Neural cell (in vitro differentiated cells): ENCODE measurements at regions not wholly inside any gene's neighbourhood (a gene's known extent, or its start where the extent isn't known, plus 50 kb on each side); places are given as distances from the start of the nearest gene placed in this dataset.

Experiments
- EP300 ChIP-seq: fragments of 450-650 bp; conservative IDR thresholded peaks from 2 replicates; pipeline ENCODE4 v1.6.1; 2014; ENCODE audit warnings: antibody characterized with exemption, mild to moderate bottlenecking, moderate library complexity; ENCODE audit not compliant: poor library complexity, severe bottlenecking
- EZH2 ChIP-seq: fragments of 200-600, 300-800 bp; shearing (Covaris generic), sonication (generic); IDR thresholded peaks from 2 replicates; pipeline ENCODE4 v1.6.1; 2014; ENCODE audit warnings: antibody characterized with exemption, low read length, borderline replicate concordance, mild to moderate bottlenecking; ENCODE audit not compliant: insufficient read depth, poor library complexity, severe bottlenecking
- MXI1 ChIP-seq: fragments of 450-650 bp; conservative IDR thresholded peaks from 2 replicates; pipeline ENCODE4 v1.6.1; 2014; ENCODE audit warnings: antibody characterized with exemption, mild to moderate bottlenecking; ENCODE audit not compliant: poor library complexity, severe bottlenecking
- POLR2AphosphoS5 ChIP-seq: IDR thresholded peaks from 2 replicates; pipeline ENCODE4 v1.6.1; 2012
- RAD21 ChIP-seq: fragments of 450-650 bp; conservative IDR thresholded peaks from 2 replicates; pipeline ENCODE4 v1.6.1; 2014; ENCODE audit warnings: antibody characterized with exemption, mild to moderate bottlenecking, moderate library complexity
- SMC3 ChIP-seq: fragments of 450-650 bp; conservative IDR thresholded peaks from 2 replicates; pipeline ENCODE4 v1.6.1; 2014; ENCODE audit warnings: antibody characterized with exemption, mild to moderate bottlenecking, moderate library complexity; ENCODE audit not compliant: poor library complexity
- TAF1 ChIP-seq: IDR thresholded peaks from 2 replicates; pipeline ENCODE4 v1.6.1; 2012; ENCODE audit warnings: low read depth
- TF ChIP-seq, protein P1 (sequence below): fragments of 450-650 bp; IDR thresholded peaks from 2 replicates; pipeline ENCODE4 v1.5.1; 2014; ENCODE audit warnings: antibody characterized with exemption, mild to moderate bottlenecking, moderate library complexity; ENCODE audit not compliant: poor library complexity, severe bottlenecking
- TF ChIP-seq, protein P2 (sequence below): IDR thresholded peaks from 2 replicates; pipeline ENCODE4 v1.6.1; 2012; ENCODE audit warnings: borderline replicate concordance

DNA sequence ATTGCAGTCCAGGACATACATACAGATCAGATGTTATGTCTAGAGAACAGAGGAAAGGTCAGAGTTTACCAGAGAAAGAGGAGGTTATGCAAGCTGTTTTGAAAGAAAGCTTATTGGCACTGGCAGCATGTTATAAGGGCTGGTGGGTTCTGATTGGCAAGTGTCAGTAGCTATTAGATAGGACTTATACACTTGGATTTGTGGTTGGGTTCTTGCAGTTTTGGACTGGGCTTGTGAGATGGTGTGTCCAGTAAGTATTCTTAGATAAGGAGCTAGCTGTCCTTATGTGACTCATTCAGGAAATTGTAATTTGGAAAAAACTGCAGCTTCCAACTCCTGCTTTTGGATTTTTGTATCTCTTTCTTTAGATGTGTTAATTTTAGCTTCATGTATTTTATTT is 130.7 kb upstream of the NAMPT start:
- no peak for TF ChIP-seq POLR2AphosphoS5
- TF ChIP-seq EP300 = no peak
- TF ChIP-seq, protein P1, sequence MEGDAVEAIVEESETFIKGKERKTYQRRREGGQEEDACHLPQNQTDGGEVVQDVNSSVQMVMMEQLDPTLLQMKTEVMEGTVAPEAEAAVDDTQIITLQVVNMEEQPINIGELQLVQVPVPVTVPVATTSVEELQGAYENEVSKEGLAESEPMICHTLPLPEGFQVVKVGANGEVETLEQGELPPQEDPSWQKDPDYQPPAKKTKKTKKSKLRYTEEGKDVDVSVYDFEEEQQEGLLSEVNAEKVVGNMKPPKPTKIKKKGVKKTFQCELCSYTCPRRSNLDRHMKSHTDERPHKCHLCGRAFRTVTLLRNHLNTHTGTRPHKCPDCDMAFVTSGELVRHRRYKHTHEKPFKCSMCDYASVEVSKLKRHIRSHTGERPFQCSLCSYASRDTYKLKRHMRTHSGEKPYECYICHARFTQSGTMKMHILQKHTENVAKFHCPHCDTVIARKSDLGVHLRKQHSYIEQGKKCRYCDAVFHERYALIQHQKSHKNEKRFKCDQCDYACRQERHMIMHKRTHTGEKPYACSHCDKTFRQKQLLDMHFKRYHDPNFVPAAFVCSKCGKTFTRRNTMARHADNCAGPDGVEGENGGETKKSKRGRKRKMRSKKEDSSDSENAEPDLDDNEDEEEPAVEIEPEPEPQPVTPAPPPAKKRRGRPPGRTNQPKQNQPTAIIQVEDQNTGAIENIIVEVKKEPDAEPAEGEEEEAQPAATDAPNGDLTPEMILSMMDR = no peak
- no peak for TF ChIP-seq RAD21
- TF ChIP-seq EZH2 = no peak
- TF ChIP-seq MXI1 = no peak
- no peak for TF ChIP-seq TAF1
- no peak for TF ChIP-seq SMC3
- TF ChIP-seq, protein P2, sequence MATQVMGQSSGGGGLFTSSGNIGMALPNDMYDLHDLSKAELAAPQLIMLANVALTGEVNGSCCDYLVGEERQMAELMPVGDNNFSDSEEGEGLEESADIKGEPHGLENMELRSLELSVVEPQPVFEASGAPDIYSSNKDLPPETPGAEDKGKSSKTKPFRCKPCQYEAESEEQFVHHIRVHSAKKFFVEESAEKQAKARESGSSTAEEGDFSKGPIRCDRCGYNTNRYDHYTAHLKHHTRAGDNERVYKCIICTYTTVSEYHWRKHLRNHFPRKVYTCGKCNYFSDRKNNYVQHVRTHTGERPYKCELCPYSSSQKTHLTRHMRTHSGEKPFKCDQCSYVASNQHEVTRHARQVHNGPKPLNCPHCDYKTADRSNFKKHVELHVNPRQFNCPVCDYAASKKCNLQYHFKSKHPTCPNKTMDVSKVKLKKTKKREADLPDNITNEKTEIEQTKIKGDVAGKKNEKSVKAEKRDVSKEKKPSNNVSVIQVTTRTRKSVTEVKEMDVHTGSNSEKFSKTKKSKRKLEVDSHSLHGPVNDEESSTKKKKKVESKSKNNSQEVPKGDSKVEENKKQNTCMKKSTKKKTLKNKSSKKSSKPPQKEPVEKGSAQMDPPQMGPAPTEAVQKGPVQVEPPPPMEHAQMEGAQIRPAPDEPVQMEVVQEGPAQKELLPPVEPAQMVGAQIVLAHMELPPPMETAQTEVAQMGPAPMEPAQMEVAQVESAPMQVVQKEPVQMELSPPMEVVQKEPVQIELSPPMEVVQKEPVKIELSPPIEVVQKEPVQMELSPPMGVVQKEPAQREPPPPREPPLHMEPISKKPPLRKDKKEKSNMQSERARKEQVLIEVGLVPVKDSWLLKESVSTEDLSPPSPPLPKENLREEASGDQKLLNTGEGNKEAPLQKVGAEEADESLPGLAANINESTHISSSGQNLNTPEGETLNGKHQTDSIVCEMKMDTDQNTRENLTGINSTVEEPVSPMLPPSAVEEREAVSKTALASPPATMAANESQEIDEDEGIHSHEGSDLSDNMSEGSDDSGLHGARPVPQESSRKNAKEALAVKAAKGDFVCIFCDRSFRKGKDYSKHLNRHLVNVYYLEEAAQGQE = no peak
